Endometrial microvascular endothelial cells (primary cell): ENCODE measurements at regions not wholly inside any gene's neighbourhood (a gene's known extent, or its start where the extent isn't known, plus 50 kb on each side); places are given as distances from the start of the nearest gene placed in this dataset.

ENCODE experiments used
- in situ Hi-C: cut with HindIII; loops from 2 replicates; pipeline ENCODE4 v1.10.0; 2017; ENCODE audit warnings: low sequenced_read_pairs, low pct_unique_long_range_greater_than_20kb; ENCODE audit errors: inconsistent ontology term

- in situ Hi-C loops, result loop anchor here (25.0 kb wide), 1 partner anchor 245 kb away; no protein-coding TSS in a partner anchor
These were observed 69.7 kb upstream of the DLK1 start for GRCh38 chr14:100656996-100657395.

- in situ Hi-C loops, result loop anchor here (25.0 kb wide), 1 partner anchor 245 kb away; no protein-coding TSS in a partner anchor
These were observed 68.9 kb upstream of the DLK1 start for GRCh38 chr14:100657780-100658179.

GRCh38 chr14:100658181-100658886 is 68.4 kb upstream of the DLK1 start:
- in situ Hi-C loops, result loop anchor here (25.0 kb wide), 1 partner anchor 246 kb away; no protein-coding TSS in a partner anchor

GRCh38 chr14:100659345-100660001 is 67.2 kb upstream of the DLK1 start:
- in situ Hi-C loops, result loop anchor here (25.0 kb wide), 1 partner anchor 247 kb away; no protein-coding TSS in a partner anchor

- in situ Hi-C loops, result loop anchor here (25.0 kb wide), 1 partner anchor 248 kb away; no protein-coding TSS in a partner anchor
These were observed 66.2 kb upstream of the DLK1 start for GRCh38 chr14:100660498-100660881.

GRCh38 chr14:100660882-100661635 is 65.6 kb upstream of the DLK1 start:
- in situ Hi-C loops, result loop anchor here (25.0 kb wide), 1 partner anchor 249 kb away; no protein-coding TSS in a partner anchor

GRCh38 chr14:100662879-100663760 is 63.6 kb upstream of the DLK1 start:
- in situ Hi-C loops, result loop anchor here (25.0 kb wide), 1 partner anchor 251 kb away; no protein-coding TSS in a partner anchor

GRCh38 chr14:100663761-100664052 is 63.0 kb upstream of the DLK1 start:
- in situ Hi-C loops, result loop anchor here (25.0 kb wide), 1 partner anchor 251 kb away; no protein-coding TSS in a partner anchor

- in situ Hi-C loops, result loop anchor here (25.0 kb wide), 1 partner anchor 252 kb away; no protein-coding TSS in a partner anchor
These were observed 62.5 kb upstream of the DLK1 start for GRCh38 chr14:100664231-100664630.

- in situ Hi-C loops, result loop anchor here (25.0 kb wide), 1 partner anchor 253 kb away; no protein-coding TSS in a partner anchor
These were observed 61.7 kb upstream of the DLK1 start for GRCh38 chr14:100664841-100665510.

GRCh38 chr14:100665511-100666032 is 61.1 kb upstream of the DLK1 start:
- in situ Hi-C loops, result loop anchor here (25.0 kb wide), 1 partner anchor 253 kb away; no protein-coding TSS in a partner anchor

GRCh38 chr14:100666403-100666802 is 60.3 kb upstream of the DLK1 start:
- in situ Hi-C loops, result loop anchor here (25.0 kb wide), 1 partner anchor 254 kb away; no protein-coding TSS in a partner anchor

- in situ Hi-C loops, result loop anchor here (25.0 kb wide), 1 partner anchor 255 kb away; no protein-coding TSS in a partner anchor
These were observed 59.8 kb upstream of the DLK1 start for GRCh38 chr14:100666851-100667250.

GRCh38 chr14:100667656-100668055 is 59.0 kb upstream of the DLK1 start:
- in situ Hi-C loops, result loop anchor here (25.0 kb wide), 1 partner anchor 255 kb away; no protein-coding TSS in a partner anchor

GRCh38 chr14:100668352-100668751 is 58.3 kb upstream of the DLK1 start:
- in situ Hi-C loops, result loop anchor here (25.0 kb wide), 1 partner anchor 256 kb away; no protein-coding TSS in a partner anchor

- in situ Hi-C loops, result loop anchor here (25.0 kb wide), 1 partner anchor 257 kb away; no protein-coding TSS in a partner anchor
These were observed 57.7 kb upstream of the DLK1 start for GRCh38 chr14:100669011-100669412.

GRCh38 chr14:100669468-100669867 is 57.2 kb upstream of the DLK1 start:
- in situ Hi-C loops, result loop anchor here (25.0 kb wide), 1 partner anchor 257 kb away; no protein-coding TSS in a partner anchor
